ENCODE measurements at regions not wholly inside any gene's neighbourhood (a gene's known extent, or its start where the extent isn't known, plus 50 kb on each side); places are given as distances from the start of the nearest gene placed in this dataset.

DNA sequence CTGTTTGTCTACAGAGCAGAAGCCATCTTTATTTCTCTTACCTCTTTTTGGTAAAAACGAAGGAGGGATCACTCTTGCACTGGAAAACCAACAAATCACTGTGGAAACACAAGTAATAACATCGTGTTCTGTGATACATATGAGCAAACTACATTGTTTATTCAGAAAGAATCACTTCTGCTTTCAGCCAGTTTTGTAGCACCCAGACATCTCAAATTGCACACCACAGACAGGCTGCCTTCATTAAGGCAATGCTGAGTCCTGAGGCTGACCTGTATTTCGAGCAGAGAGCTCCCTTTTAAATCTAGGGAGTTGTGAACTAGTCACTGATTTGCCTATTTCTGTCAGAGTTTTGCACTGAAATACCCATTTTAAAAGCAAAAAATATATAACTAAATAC is 1003.2 kb upstream of the FAM98A start:
- POLR2A ChIA-PET = no interaction called here
- no peaks in the 10 kb centered on the region for H3K9me3 Mint-ChIP-seq
- no peak for ATAC-seq

DNA sequence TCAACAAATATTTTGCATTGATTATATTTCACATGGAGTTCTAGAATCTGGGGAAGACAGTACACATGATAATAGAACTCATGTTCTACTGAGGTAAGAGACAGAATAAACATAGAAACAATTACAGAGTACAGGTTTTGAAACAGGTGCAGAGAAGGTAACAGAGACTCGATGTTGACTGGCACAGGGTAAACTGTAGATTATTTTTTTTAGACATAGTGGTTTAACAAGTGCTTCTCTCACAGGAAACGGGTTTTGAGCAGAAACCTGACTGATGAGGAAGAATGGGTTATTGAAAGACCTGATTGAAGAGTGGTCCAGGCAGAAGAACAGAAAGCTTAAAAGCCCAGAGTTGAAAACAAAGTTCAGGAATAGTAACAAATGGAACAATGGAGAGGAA is 1002.5 kb upstream of the FAM98A start:
- Mint-ChIP-seq H3K27ac (no peak overlapping the region), H3K27me3 (ENCODE audit: low read depth) (no peaks in the 10 kb centered on the region), H3K4me1 (no peaks in the 10 kb centered on the region), H3K4me3 (no peak overlapping the region), H3K36me3 (no peaks in the 10 kb centered on the region), H3K9me3 (no peaks in the 10 kb centered on the region)
- ChIA-PET CTCF (no interaction called here), POLR2A (no interaction called here)
- DNase-seq (ENCODE audit: low spot score) (no peak), ATAC-seq (no peak)
- TF ChIP-seq, protein P1, sequence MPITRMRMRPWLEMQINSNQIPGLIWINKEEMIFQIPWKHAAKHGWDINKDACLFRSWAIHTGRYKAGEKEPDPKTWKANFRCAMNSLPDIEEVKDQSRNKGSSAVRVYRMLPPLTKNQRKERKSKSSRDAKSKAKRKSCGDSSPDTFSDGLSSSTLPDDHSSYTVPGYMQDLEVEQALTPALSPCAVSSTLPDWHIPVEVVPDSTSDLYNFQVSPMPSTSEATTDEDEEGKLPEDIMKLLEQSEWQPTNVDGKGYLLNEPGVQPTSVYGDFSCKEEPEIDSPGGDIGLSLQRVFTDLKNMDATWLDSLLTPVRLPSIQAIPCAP (CRISPR knock-in tag; IDR thresholded peaks at IDR 0.05) = no peak
- TF ChIP-seq, protein P2, sequence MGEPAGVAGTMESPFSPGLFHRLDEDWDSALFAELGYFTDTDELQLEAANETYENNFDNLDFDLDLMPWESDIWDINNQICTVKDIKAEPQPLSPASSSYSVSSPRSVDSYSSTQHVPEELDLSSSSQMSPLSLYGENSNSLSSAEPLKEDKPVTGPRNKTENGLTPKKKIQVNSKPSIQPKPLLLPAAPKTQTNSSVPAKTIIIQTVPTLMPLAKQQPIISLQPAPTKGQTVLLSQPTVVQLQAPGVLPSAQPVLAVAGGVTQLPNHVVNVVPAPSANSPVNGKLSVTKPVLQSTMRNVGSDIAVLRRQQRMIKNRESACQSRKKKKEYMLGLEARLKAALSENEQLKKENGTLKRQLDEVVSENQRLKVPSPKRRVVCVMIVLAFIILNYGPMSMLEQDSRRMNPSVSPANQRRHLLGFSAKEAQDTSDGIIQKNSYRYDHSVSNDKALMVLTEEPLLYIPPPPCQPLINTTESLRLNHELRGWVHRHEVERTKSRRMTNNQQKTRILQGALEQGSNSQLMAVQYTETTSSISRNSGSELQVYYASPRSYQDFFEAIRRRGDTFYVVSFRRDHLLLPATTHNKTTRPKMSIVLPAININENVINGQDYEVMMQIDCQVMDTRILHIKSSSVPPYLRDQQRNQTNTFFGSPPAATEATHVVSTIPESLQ (CRISPR knock-in tag; IDR thresholded peaks at IDR 0.05) = no peak
- TF ChIP-seq ZBTB21 (CRISPR knock-in tag; IDR thresholded peaks at IDR 0.05; ENCODE audit: borderline replicate concordance) (no peak), CREM (CRISPR knock-in tag; IDR thresholded peaks at IDR 0.05) (no peak), MXD4 (CRISPR knock-in tag; IDR thresholded peaks at IDR 0.05; ENCODE audit: borderline replicate concordance) (no peak)
- TF ChIP-seq, protein P3, sequence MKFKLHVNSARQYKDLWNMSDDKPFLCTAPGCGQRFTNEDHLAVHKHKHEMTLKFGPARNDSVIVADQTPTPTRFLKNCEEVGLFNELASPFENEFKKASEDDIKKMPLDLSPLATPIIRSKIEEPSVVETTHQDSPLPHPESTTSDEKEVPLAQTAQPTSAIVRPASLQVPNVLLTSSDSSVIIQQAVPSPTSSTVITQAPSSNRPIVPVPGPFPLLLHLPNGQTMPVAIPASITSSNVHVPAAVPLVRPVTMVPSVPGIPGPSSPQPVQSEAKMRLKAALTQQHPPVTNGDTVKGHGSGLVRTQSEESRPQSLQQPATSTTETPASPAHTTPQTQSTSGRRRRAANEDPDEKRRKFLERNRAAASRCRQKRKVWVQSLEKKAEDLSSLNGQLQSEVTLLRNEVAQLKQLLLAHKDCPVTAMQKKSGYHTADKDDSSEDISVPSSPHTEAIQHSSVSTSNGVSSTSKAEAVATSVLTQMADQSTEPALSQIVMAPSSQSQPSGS (CRISPR knock-in tag; IDR thresholded peaks at IDR 0.05; ENCODE audit: borderline replicate concordance, low read depth) = no peak
- TF ChIP-seq, protein P4, sequence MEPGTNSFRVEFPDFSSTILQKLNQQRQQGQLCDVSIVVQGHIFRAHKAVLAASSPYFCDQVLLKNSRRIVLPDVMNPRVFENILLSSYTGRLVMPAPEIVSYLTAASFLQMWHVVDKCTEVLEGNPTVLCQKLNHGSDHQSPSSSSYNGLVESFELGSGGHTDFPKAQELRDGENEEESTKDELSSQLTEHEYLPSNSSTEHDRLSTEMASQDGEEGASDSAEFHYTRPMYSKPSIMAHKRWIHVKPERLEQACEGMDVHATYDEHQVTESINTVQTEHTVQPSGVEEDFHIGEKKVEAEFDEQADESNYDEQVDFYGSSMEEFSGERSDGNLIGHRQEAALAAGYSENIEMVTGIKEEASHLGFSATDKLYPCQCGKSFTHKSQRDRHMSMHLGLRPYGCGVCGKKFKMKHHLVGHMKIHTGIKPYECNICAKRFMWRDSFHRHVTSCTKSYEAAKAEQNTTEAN (CRISPR knock-in tag; IDR thresholded peaks at IDR 0.05) = no peak

More for the DNA sequence above, 1003.2 kb upstream of the FAM98A start:
- no peak for DNase-seq (ENCODE audit: low spot score)
- no peak for TF ChIP-seq ZNF396 (CRISPR knock-in tag; IDR thresholded peaks at IDR 0.05; ENCODE audit: borderline replicate concordance)
- no peak for TF ChIP-seq JUN (CRISPR knock-in tag; IDR thresholded peaks at IDR 0.05)
- TF ChIP-seq FOXP1 (CRISPR knock-in tag; IDR thresholded peaks at IDR 0.05; ENCODE audit: borderline replicate concordance) = no peak
- TF ChIP-seq ZNF121 (CRISPR knock-in tag; IDR thresholded peaks at IDR 0.05) = no peak
- no peak for TF ChIP-seq ZNF232 (CRISPR knock-in tag; IDR thresholded peaks at IDR 0.05)
- TF ChIP-seq EMX1 (CRISPR knock-in tag; IDR thresholded peaks at IDR 0.05) = no peak
- TF ChIP-seq TEAD1 (CRISPR knock-in tag; IDR thresholded peaks at IDR 0.05) = no peak
- TF ChIP-seq ETV6 (CRISPR knock-in tag; IDR thresholded peaks at IDR 0.05) = no peak
- no peak for TF ChIP-seq ZNF219 (CRISPR knock-in tag; IDR thresholded peaks at IDR 0.05; ENCODE audit: borderline replicate concordance)
- TF ChIP-seq GRHL2 (CRISPR knock-in tag; IDR thresholded peaks at IDR 0.05; ENCODE audit: insufficient replicate concordance, severe bottlenecking) = no peak
- TF ChIP-seq, protein P1 (CRISPR knock-in tag; IDR thresholded peaks at IDR 0.05) = no peak
- TF ChIP-seq ZNF423 (CRISPR knock-in tag; IDR thresholded peaks at IDR 0.05) = no peak
- TF ChIP-seq IRF2 (CRISPR knock-in tag; IDR thresholded peaks at IDR 0.05; ENCODE audit: borderline replicate concordance, low read depth) = no peak
- no peak for TF ChIP-seq FOXJ3 (CRISPR knock-in tag; IDR thresholded peaks at IDR 0.05; ENCODE audit: borderline replicate concordance)
- TF ChIP-seq, protein P5, sequence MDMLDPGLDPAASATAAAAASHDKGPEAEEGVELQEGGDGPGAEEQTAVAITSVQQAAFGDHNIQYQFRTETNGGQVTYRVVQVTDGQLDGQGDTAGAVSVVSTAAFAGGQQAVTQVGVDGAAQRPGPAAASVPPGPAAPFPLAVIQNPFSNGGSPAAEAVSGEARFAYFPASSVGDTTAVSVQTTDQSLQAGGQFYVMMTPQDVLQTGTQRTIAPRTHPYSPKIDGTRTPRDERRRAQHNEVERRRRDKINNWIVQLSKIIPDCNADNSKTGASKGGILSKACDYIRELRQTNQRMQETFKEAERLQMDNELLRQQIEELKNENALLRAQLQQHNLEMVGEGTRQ (CRISPR knock-in tag; IDR thresholded peaks at IDR 0.05) = no peak
- no peaks in the 10 kb centered on the region for H3K36me3 Mint-ChIP-seq
- no peak overlapping the region for H3K27ac Mint-ChIP-seq
- no peaks in the 10 kb centered on the region for H3K4me1 Mint-ChIP-seq
- H3K27me3 Mint-ChIP-seq (ENCODE audit: low read depth) = no peaks in the 10 kb centered on the region
- CTCF ChIA-PET = interaction anchor here (0.5 kb wide), 1 partner anchor 580 kb away, joined by 3 read pairs; no protein-coding TSS in a partner anchor
- no peak overlapping the region for H3K4me3 Mint-ChIP-seq

All from WTC11 (cell line).